Liver (tissue), 3 donors: ENCODE measurements at regions not wholly inside any gene's neighbourhood (a gene's known extent, or its start where the extent isn't known, plus 50 kb on each side); places are given as distances from the start of the nearest gene placed in this dataset.

ENCODE experiments used
- JUND ChIP-seq, 2 donors: IDR thresholded peaks; 2 replicates each; pipeline ENCODE4 v1.6.1; 2016; ENCODE audit warnings: antibody characterized with exemption in 2 of 2
- NR2F2 ChIP-seq: IDR thresholded peaks from 2 replicates; pipeline ENCODE4 v1.6.1; 2016; ENCODE audit warnings: antibody characterized with exemption
- SP1 ChIP-seq: IDR thresholded peaks from 2 replicates; pipeline ENCODE4 v1.6.1; 2018; ENCODE audit warnings: antibody characterized with exemption, mild to moderate bottlenecking
- TAF1 ChIP-seq: conservative IDR thresholded peaks from 2 replicates; pipeline ENCODE4 v1.6.1; 2016; ENCODE audit warnings: antibody characterized with exemption, mild to moderate bottlenecking
- TF ChIP-seq, protein P1 (sequence below): fragments of 150-350 bp; IDR thresholded peaks from 2 replicates; pipeline ENCODE4 v1.5.1; 2017; ENCODE audit warnings: improper control_type of control experiment, low read depth, low read length; ENCODE audit not compliant: missing input control
- TF ChIP-seq, protein P2 (sequence below): IDR thresholded peaks from 2 replicates; pipeline ENCODE4 v1.6.1; 2016; ENCODE audit warnings: antibody characterized with exemption, mild to moderate bottlenecking
- TF ChIP-seq, protein P3 (sequence below): IDR thresholded peaks from 2 replicates; pipeline ENCODE4 v1.6.1; 2016; ENCODE audit warnings: antibody characterized with exemption
- donor health status: healthy.
- donor health status: healthy.

DNA sequence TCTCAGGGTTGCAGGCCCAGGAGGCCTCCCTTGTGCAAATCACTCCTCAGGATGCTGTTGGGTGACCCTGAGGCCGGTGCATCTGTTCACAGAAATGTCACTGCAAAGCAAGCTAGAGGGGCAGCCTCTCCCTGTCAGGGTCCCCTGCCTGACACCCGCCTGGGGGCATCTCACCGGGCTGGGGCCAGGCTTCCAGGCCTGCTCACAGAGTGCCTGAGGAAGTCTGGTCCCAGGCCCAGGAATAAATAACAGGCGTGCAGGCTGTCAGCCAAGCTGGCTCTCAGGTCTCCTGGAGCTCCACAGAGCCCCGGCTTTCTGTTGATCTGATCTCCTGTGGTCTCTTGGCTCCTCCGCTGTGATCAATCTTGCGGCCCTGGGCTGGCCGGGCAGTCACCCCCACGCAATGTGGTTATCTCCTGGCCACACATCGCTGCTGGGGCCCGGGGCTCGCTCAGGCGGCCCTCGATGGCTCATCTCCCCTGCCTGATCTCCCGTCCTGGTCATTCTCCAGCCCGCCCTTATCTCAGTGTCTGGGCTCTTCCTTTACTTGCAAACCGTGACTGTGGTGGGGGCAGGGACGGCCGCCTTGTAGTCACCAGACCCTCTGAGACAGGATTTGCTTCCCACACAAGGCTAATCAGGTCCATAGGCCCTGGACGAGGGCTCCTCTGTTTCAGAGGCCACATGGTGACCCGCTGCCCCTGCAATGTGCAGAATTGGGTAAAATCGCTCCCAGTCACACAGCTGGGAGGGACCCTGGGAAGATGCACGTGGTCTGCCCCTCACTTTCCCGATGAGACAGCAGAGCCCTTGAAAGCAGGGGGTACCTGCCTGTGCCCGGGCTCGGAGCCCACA, 231.2 kb upstream of the GSE1 start:
- TF ChIP-seq, protein P1, sequence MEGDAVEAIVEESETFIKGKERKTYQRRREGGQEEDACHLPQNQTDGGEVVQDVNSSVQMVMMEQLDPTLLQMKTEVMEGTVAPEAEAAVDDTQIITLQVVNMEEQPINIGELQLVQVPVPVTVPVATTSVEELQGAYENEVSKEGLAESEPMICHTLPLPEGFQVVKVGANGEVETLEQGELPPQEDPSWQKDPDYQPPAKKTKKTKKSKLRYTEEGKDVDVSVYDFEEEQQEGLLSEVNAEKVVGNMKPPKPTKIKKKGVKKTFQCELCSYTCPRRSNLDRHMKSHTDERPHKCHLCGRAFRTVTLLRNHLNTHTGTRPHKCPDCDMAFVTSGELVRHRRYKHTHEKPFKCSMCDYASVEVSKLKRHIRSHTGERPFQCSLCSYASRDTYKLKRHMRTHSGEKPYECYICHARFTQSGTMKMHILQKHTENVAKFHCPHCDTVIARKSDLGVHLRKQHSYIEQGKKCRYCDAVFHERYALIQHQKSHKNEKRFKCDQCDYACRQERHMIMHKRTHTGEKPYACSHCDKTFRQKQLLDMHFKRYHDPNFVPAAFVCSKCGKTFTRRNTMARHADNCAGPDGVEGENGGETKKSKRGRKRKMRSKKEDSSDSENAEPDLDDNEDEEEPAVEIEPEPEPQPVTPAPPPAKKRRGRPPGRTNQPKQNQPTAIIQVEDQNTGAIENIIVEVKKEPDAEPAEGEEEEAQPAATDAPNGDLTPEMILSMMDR = no peak
- TF ChIP-seq, protein P2, sequence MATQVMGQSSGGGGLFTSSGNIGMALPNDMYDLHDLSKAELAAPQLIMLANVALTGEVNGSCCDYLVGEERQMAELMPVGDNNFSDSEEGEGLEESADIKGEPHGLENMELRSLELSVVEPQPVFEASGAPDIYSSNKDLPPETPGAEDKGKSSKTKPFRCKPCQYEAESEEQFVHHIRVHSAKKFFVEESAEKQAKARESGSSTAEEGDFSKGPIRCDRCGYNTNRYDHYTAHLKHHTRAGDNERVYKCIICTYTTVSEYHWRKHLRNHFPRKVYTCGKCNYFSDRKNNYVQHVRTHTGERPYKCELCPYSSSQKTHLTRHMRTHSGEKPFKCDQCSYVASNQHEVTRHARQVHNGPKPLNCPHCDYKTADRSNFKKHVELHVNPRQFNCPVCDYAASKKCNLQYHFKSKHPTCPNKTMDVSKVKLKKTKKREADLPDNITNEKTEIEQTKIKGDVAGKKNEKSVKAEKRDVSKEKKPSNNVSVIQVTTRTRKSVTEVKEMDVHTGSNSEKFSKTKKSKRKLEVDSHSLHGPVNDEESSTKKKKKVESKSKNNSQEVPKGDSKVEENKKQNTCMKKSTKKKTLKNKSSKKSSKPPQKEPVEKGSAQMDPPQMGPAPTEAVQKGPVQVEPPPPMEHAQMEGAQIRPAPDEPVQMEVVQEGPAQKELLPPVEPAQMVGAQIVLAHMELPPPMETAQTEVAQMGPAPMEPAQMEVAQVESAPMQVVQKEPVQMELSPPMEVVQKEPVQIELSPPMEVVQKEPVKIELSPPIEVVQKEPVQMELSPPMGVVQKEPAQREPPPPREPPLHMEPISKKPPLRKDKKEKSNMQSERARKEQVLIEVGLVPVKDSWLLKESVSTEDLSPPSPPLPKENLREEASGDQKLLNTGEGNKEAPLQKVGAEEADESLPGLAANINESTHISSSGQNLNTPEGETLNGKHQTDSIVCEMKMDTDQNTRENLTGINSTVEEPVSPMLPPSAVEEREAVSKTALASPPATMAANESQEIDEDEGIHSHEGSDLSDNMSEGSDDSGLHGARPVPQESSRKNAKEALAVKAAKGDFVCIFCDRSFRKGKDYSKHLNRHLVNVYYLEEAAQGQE = no peak
- no peak for TF ChIP-seq TAF1
- no peak for TF ChIP-seq JUND (IDR thresholded peaks at IDR 0.05)
- TF ChIP-seq SP1 = no peak
- TF ChIP-seq, protein P3, sequence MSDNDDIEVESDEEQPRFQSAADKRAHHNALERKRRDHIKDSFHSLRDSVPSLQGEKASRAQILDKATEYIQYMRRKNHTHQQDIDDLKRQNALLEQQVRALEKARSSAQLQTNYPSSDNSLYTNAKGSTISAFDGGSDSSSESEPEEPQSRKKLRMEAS = no peak
- no peak for TF ChIP-seq NR2F2
